ENCODE measurements at regions not wholly inside any gene's neighbourhood (a gene's known extent, or its start where the extent isn't known, plus 50 kb on each side); places are given as distances from the start of the nearest gene placed in this dataset.

- ChIA-PET POLR2A (no interaction called here), CTCF (no interaction called here)
Observed at GRCh38 chr14:66115740-66116502, 370.2 kb upstream of the CCDC196 start.

GRCh38 chr14:66116732-66117131, 369.4 kb upstream of the CCDC196 start:
- POLR2A ChIA-PET: no interaction called here

GRCh38 chr14:66117600-66117999, 368.6 kb upstream of the CCDC196 start:
- ChIA-PET POLR2A (no interaction called here), CTCF (no interaction called here)

More at GRCh38 chr14:66116732-66117131, 369.4 kb upstream of the CCDC196 start:
- CTCF ChIA-PET: no interaction called here

- ChIA-PET CTCF (no interaction called here), POLR2A (no interaction called here)
Observed at GRCh38 chr14:66119606-66120231, 366.5 kb upstream of the CCDC196 start.

- ChIA-PET CTCF (no interaction called here), POLR2A (no interaction called here)
Observed at GRCh38 chr14:66120402-66120801, 365.8 kb upstream of the CCDC196 start.

- POLR2A ChIA-PET: no interaction called here
- CTCF ChIA-PET: no interaction called here
Observed at GRCh38 chr14:66121859-66122258, 364.3 kb upstream of the CCDC196 start.

GRCh38 chr14:66129224-66129623, 356.9 kb upstream of the CCDC196 start:
- ChIA-PET CTCF (no interaction called here), POLR2A (no interaction called here)

- ChIA-PET POLR2A (no interaction called here), CTCF (no interaction called here)
Observed at GRCh38 chr14:66131111-66131510, 355.1 kb upstream of the CCDC196 start.

- POLR2A ChIA-PET: no interaction called here
- CTCF ChIA-PET: no interaction called here
Observed at GRCh38 chr14:66133666-66134065, 352.5 kb upstream of the CCDC196 start.

GRCh38 chr14:66135831-66136230, 350.3 kb upstream of the CCDC196 start:
- ChIA-PET POLR2A (no interaction called here), CTCF (no interaction called here)

GRCh38 chr14:66137081-66137480, 349.1 kb upstream of the CCDC196 start:
- CTCF ChIA-PET: no interaction called here
- POLR2A ChIA-PET: no interaction called here

GRCh38 chr14:66139432-66139831, 346.7 kb upstream of the CCDC196 start:
- POLR2A ChIA-PET: no interaction called here

GRCh38 chr14:66140213-66140918, 345.8 kb upstream of the CCDC196 start:
- ChIA-PET POLR2A (no interaction called here), CTCF (no interaction called here)

More at GRCh38 chr14:66139432-66139831, 346.7 kb upstream of the CCDC196 start:
- CTCF ChIA-PET: no interaction called here

GRCh38 chr14:66140963-66141362, 345.2 kb upstream of the CCDC196 start:
- POLR2A ChIA-PET: no interaction called here
- CTCF ChIA-PET: no interaction called here

- CTCF ChIA-PET: no interaction called here
Observed at GRCh38 chr14:66141733-66142132, 344.4 kb upstream of the CCDC196 start.

GRCh38 chr14:66143387-66144112, 342.6 kb upstream of the CCDC196 start:
- ChIA-PET CTCF (no interaction called here), POLR2A (no interaction called here)

More at GRCh38 chr14:66141733-66142132, 344.4 kb upstream of the CCDC196 start:
- POLR2A ChIA-PET: no interaction called here

- POLR2A ChIA-PET: interaction anchor here (0.6 kb wide), 1 partner anchor 986 kb away, joined by 4 read pairs; no protein-coding TSS in a partner anchor
- CTCF ChIA-PET: no interaction called here
Observed at GRCh38 chr14:66152302-66152701, 333.9 kb upstream of the CCDC196 start.

- ChIA-PET POLR2A (no interaction called here), CTCF (no interaction called here)
Observed at GRCh38 chr14:66152747-66153146, 333.4 kb upstream of the CCDC196 start.

- CTCF ChIA-PET: no interaction called here
- POLR2A ChIA-PET: no interaction called here
Observed at GRCh38 chr14:66163023-66163422, 323.1 kb upstream of the CCDC196 start.

- ChIA-PET CTCF (no interaction called here), POLR2A (no interaction called here)
Observed at GRCh38 chr14:66165337-66165736, 320.8 kb upstream of the CCDC196 start.

- CTCF ChIA-PET: no interaction called here
Observed at GRCh38 chr14:66174453-66174891, 311.7 kb upstream of the CCDC196 start.

More at GRCh38 chr14:66174453-66174891, 311.7 kb upstream of the CCDC196 start:
- POLR2A ChIA-PET: no interaction called here

Measured in activated CD8-positive, alpha-beta memory T cell treated with anti-CD3 and anti-CD28 coated beads for 36 hours (primary cell).